Cardiac fibroblast (primary cell): ENCODE measurements at regions not wholly inside any gene's neighbourhood (a gene's known extent, or its start where the extent isn't known, plus 50 kb on each side); places are given as distances from the start of the nearest gene placed in this dataset.

Experiments used
- DNase-seq, 2 donors: peaks; one replicate each; pipeline versions ENCODE4 v3.0.0 to v3.0.0-alpha.2; 2010; ENCODE audit warnings: low read depth in 2 of 2
- H3K4me3 ChIP-seq, 2 donors: replicated peaks in 1 of 2; 1 replicate in 1 of 2; 2 replicates in 1 of 2; pipeline ENCODE4 v1.5.1; 2011; ENCODE audit warnings: low read depth in 2 of 2, low read length in 2 of 2, mild to moderate bottlenecking in 2 of 2, moderate library complexity in 1 of 2
- TF ChIP-seq, protein P1 (sequence below): IDR thresholded peaks from one replicate; pipeline ENCODE4 v1.5.1; 2011; ENCODE audit warnings: low read depth, mild to moderate bottlenecking, low read length, inconsistent platforms

GRCh38 chr14:94673781-94674231 lies 61.6 kb downstream of the SERPINA3 start:
- peak; percentile 45 to 80 for DNase-seq

More at GRCh38 chr14:94673781-94674231, 61.6 kb downstream of the SERPINA3 start:
- H3K4me3 ChIP-seq = no peak overlapping the region
- TF ChIP-seq, protein P1, sequence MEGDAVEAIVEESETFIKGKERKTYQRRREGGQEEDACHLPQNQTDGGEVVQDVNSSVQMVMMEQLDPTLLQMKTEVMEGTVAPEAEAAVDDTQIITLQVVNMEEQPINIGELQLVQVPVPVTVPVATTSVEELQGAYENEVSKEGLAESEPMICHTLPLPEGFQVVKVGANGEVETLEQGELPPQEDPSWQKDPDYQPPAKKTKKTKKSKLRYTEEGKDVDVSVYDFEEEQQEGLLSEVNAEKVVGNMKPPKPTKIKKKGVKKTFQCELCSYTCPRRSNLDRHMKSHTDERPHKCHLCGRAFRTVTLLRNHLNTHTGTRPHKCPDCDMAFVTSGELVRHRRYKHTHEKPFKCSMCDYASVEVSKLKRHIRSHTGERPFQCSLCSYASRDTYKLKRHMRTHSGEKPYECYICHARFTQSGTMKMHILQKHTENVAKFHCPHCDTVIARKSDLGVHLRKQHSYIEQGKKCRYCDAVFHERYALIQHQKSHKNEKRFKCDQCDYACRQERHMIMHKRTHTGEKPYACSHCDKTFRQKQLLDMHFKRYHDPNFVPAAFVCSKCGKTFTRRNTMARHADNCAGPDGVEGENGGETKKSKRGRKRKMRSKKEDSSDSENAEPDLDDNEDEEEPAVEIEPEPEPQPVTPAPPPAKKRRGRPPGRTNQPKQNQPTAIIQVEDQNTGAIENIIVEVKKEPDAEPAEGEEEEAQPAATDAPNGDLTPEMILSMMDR = no peak
